HEK293T (cell line): ENCODE measurements at regions not wholly inside any gene's neighbourhood (a gene's known extent, or its start where the extent isn't known, plus 50 kb on each side); places are given as distances from the start of the nearest gene placed in this dataset.

Source experiments
- CTBP1 ChIP-seq: fragments of 450-650 bp; IDR thresholded peaks from 2 replicates; pipeline ENCODE4 v1.6.1; 2016; ENCODE audit warnings: borderline replicate concordance
- FOXM1 ChIP-seq: fragments of 450-650 bp; IDR thresholded peaks from 2 replicates; pipeline ENCODE4 v1.6.1; 2017; ENCODE audit warnings: mild to moderate bottlenecking, borderline replicate concordance

DNA sequence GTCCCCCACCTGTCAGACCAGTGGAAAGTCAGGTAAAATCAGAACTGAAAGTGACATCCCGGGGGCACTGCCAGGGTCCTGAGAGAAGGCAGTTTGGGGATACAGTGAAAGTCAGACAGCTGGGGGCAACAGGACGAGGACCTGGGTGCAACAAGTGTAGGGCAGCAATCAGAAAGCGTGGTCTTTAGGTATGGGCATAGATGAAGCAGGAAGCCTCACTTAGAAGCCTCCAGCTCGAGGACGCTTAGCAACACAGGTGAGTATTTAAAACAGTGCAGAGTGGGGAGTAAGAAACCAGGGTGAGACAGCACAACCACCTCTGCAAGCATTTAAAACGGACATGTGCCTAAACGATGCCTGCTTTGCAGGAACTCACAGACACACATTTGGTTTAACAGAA is 64.6 kb upstream of the POU2AF1 start:
- TF ChIP-seq CTBP1 (no peak), FOXM1 (no peak)
